ELR (cell line): ENCODE measurements at regions not wholly inside any gene's neighbourhood (a gene's known extent, or its start where the extent isn't known, plus 50 kb on each side); places are given as distances from the start of the nearest gene placed in this dataset.
"Not testable (repeated sequence)": the region's sequence is repeated elsewhere in the genome, so short reads cannot be mapped to it uniquely, and the experiment has no call there.

Experiments
- DNase-seq: peaks from one replicate; pipeline ENCODE4 v3.0.0-alpha.2; 2015; ENCODE audit warnings: low read depth

GRCh38 chr7:51446785-51447184, 130.2 kb upstream of the COBL start:
- DNase-seq, result no peak

- no peak for DNase-seq
Observed at GRCh38 chr7:51446356-51446755, 129.7 kb upstream of the COBL start.

GRCh38 chr7:51444936-51445335, 128.3 kb upstream of the COBL start:
- DNase-seq, result no peak

- peak; percentile 42 for DNase-seq
Observed at GRCh38 chr7:51430480-51431086, 114.0 kb upstream of the COBL start.

GRCh38 chr7:51428217-51428887, 111.7 kb upstream of the COBL start:
- DNase-seq, result no peak

- no peak for DNase-seq
Observed at GRCh38 chr7:51426163-51426562, 109.6 kb upstream of the COBL start.

- DNase-seq, result not testable (repeated sequence)
Observed at GRCh38 chr7:51409934-51410333, 93.3 kb upstream of the COBL start.

GRCh38 chr7:51397608-51398007, 81.0 kb upstream of the COBL start:
- DNase-seq, result not testable (repeated sequence)

GRCh38 chr7:51393003-51393402, 76.4 kb upstream of the COBL start:
- DNase-seq, result not testable (repeated sequence)

- not testable (repeated sequence) for DNase-seq
Observed at GRCh38 chr7:51389952-51390351, 73.3 kb upstream of the COBL start.

- not testable (repeated sequence) for DNase-seq
Observed at GRCh38 chr7:51389216-51389812, 72.7 kb upstream of the COBL start.

- not testable (repeated sequence) for DNase-seq
Observed at GRCh38 chr7:51388241-51388640, 71.6 kb upstream of the COBL start.

- not testable (repeated sequence) for DNase-seq
Observed at GRCh38 chr7:51386806-51387568, 70.4 kb upstream of the COBL start.

- DNase-seq, result not testable (repeated sequence)
Observed at GRCh38 chr7:51386184-51386583, 69.6 kb upstream of the COBL start.

- DNase-seq, result not testable (repeated sequence)
Observed at GRCh38 chr7:51382243-51382642, 65.6 kb upstream of the COBL start.

GRCh38 chr7:51376420-51377092, 59.9 kb upstream of the COBL start:
- peak; percentile 5 for DNase-seq

- DNase-seq, result no peak
Observed at GRCh38 chr7:51374936-51375335, 58.3 kb upstream of the COBL start.

GRCh38 chr7:51373607-51374006, 57.0 kb upstream of the COBL start:
- DNase-seq, result not testable (repeated sequence)

GRCh38 chr7:51369746-51370145, 53.1 kb upstream of the COBL start:
- DNase-seq, result peak; percentile 1

GRCh38 chr7:51369228-51369627, 52.6 kb upstream of the COBL start:
- DNase-seq, result not testable (repeated sequence)

GRCh38 chr7:51368334-51368733, 51.7 kb upstream of the COBL start:
- no peak for DNase-seq

GRCh38 chr7:51367614-51367968, 51.0 kb upstream of the COBL start:
- no peak for DNase-seq
